ENCODE measurements at regions not wholly inside any gene's neighbourhood (a gene's known extent, or its start where the extent isn't known, plus 50 kb on each side); places are given as distances from the start of the nearest gene placed in this dataset.

GRCh38 chr5:35282810-35283209 lies 52.5 kb upstream of the PRLR start:
- no peaks in the 10 kb centered on the region for H3K4me1 ChIP-seq (ENCODE audit: control insufficient read depth in 1 of 2, insufficient read depth in 2 of 2, low read length in 2 of 2)
- H3K27me3 ChIP-seq (ENCODE audit: control insufficient read depth in 1 of 2, insufficient read depth in 2 of 2, low read length in 1 of 2) = no peaks in the 10 kb centered on the region
- WGBS, 2 donors = 13 to 25% methylated on average over 1 of the region's 1 CpG
- no peaks in the 10 kb centered on the region for H3K9me3 ChIP-seq (ENCODE audit: control insufficient read depth, low read length)
- no peak overlapping the region for H3K4me3 ChIP-seq (ENCODE audit: low read length in 2 of 2)
- no peak overlapping the region for H3K27ac ChIP-seq (ENCODE audit: low read depth in 1 of 2, low read length in 2 of 2)
- ATAC-seq (ENCODE audit: low FRiP score) = no peak
- no peaks in the 10 kb centered on the region for H3K36me3 ChIP-seq (ENCODE audit: control insufficient read depth in 1 of 2, insufficient read depth in 2 of 2, low read length in 1 of 2)
- intact Hi-C loops (cut with DNase I) = no loop called here
- no peak for DNase-seq

- no peak for ATAC-seq (ENCODE audit: low FRiP score)
- H3K36me3 ChIP-seq (ENCODE audit: control insufficient read depth in 1 of 2, insufficient read depth in 2 of 2, low read length in 1 of 2) = no peaks in the 10 kb centered on the region
- H3K9me3 ChIP-seq (ENCODE audit: control insufficient read depth, low read length) = no peaks in the 10 kb centered on the region
- no peak overlapping the region for H3K4me3 ChIP-seq (ENCODE audit: low read length in 2 of 2)
- no peaks in the 10 kb centered on the region for H3K4me1 ChIP-seq (ENCODE audit: control insufficient read depth in 1 of 2, insufficient read depth in 2 of 2, low read length in 2 of 2)
- H3K27ac ChIP-seq (ENCODE audit: low read depth in 1 of 2, low read length in 2 of 2) = no peak overlapping the region
- intact Hi-C loops (cut with DNase I) = no loop called here
- WGBS, 2 donors = 56 to 64% methylated on average over 2 of the region's 2 CpGs
- DNase-seq = no peak
- H3K27me3 ChIP-seq (ENCODE audit: control insufficient read depth in 1 of 2, insufficient read depth in 2 of 2, low read length in 1 of 2) = no peaks in the 10 kb centered on the region
These were observed 51.3 kb upstream of the PRLR start for GRCh38 chr5:35281613-35282012.
